Testis (tissue), 2 donors: ENCODE measurements at regions not wholly inside any gene's neighbourhood (a gene's known extent, or its start where the extent isn't known, plus 50 kb on each side); places are given as distances from the start of the nearest gene placed in this dataset.

ENCODE experiments used
- DNase-seq: peaks from one replicate; pipeline ENCODE4 v3.0.0-alpha.2; 2019
- H3K27ac ChIP-seq, 2 donors: fragments of 200-600 bp; sonication (generic); one replicate each; pipeline ENCODE4 v1.5.1; 2019
- H3K27me3 ChIP-seq: fragments of 200-600 bp; sonication (generic); one replicate; pipeline ENCODE4 v1.5.1; 2019
- H3K36me3 ChIP-seq: fragments of 200-600 bp; sonication (generic); one replicate; pipeline ENCODE4 v1.5.1; 2017; ENCODE audit warnings: low read depth; ENCODE audit errors: missing control alignments
- H3K4me1 ChIP-seq: fragments of 200-600 bp; sonication (generic); one replicate; pipeline ENCODE4 v1.5.1; 2019
- H3K4me3 ChIP-seq, 2 donors: fragments of 200-600 bp; sonication (generic); one replicate each; pipeline ENCODE4 v1.5.1; 2017 to 2019
- H3K9me3 ChIP-seq: fragments of 200-600 bp; sonication (generic); one replicate; pipeline ENCODE4 v1.5.1; 2017
- CTCF ChIP-seq, 3 experiments: fragments of 450-650 bp in 2 of 3; fragments of 200-600 bp in 1 of 3; sonication (generic) in 1 of 3; IDR thresholded peaks; one replicate each; pipeline ENCODE4 v1.5.1; 2016 to 2019; ENCODE audit warnings: antibody characterized with exemption in 3 of 3, mild to moderate bottlenecking in 2 of 3, moderate library complexity in 1 of 3
- POLR2A ChIP-seq: fragments of 450-650 bp; IDR thresholded peaks from one replicate; pipeline ENCODE4 v1.6.1; 2017; ENCODE audit warnings: antibody characterized with exemption, mild to moderate bottlenecking, moderate library complexity
- WGBS, 2 donors: methylation state at CpG; one replicate each; pipeline ENCODE4 v1.1.5; 2018; 5-methylcytosine and 5-hydroxymethylcytosine counted together
- intact Hi-C: fragments of 100-400 bp; cut with DNase I; formaldehyde crosslinking; loops from one replicate; pipeline ENCODE4 v1.15.1; 2023; ENCODE audit warnings: low total_unique reads

GRCh38 chr14:98022541-98023520 lies 1225.6 kb downstream of the VRK1 start:
- TF ChIP-seq POLR2A: no peak
- no peak for TF ChIP-seq CTCF (IDR thresholded peaks at IDR 0.05)
- no peak for DNase-seq

GRCh38 chr14:98028162-98028561 lies 1231.0 kb downstream of the VRK1 start:
- H3K4me1 ChIP-seq: no peaks in the 10 kb centered on the region
- H3K36me3 ChIP-seq: no peaks in the 10 kb centered on the region
- H3K9me3 ChIP-seq: no peaks in the 10 kb centered on the region
- WGBS, 2 donors: 85 to 89% methylated on average over 6 of the region's 6 CpGs
- intact Hi-C loops: no loop called here
- TF ChIP-seq POLR2A: no peak
- TF ChIP-seq CTCF (IDR thresholded peaks at IDR 0.05): no peak
- DNase-seq: no peak
- no peak overlapping the region for H3K27ac ChIP-seq
- no peaks in the 10 kb centered on the region for H3K27me3 ChIP-seq
- no peak overlapping the region for H3K4me3 ChIP-seq

More at GRCh38 chr14:98022541-98023520, 1225.6 kb downstream of the VRK1 start:
- H3K27me3 ChIP-seq: no peaks in the 10 kb centered on the region
- WGBS, 2 donors: 72 to 78% methylated on average over 11 of the region's 11 CpGs
- intact Hi-C loops: no loop called here
- no peaks in the 10 kb centered on the region for H3K36me3 ChIP-seq
- H3K4me1 ChIP-seq: no peaks in the 10 kb centered on the region
- H3K4me3 ChIP-seq: no peak overlapping the region
- H3K9me3 ChIP-seq: no peaks in the 10 kb centered on the region
- H3K27ac ChIP-seq: no peak overlapping the region

- intact Hi-C loops: no loop called here
- Histone ChIP-seq H3K9me3 (no peaks in the 10 kb centered on the region), H3K4me3 (no peak overlapping the region), H3K4me1 (no peaks in the 10 kb centered on the region), H3K27me3 (no peaks in the 10 kb centered on the region), H3K36me3 (no peaks in the 10 kb centered on the region), H3K27ac (no peak overlapping the region)
- DNase-seq: no peak
- WGBS, 2 donors: 72 to 74% methylated on average over 4 of the region's 4 CpGs
- no peak for TF ChIP-seq CTCF (IDR thresholded peaks at IDR 0.05)
- no peak for TF ChIP-seq POLR2A
These were observed 1236.6 kb downstream of the BCL11B start for GRCh38 chr14:98035396-98035795.

GRCh38 chr14:98037831-98038230 lies 1234.2 kb downstream of the BCL11B start:
- Histone ChIP-seq H3K27ac (no peak overlapping the region), H3K9me3 (no peaks in the 10 kb centered on the region), H3K4me3 (no peak overlapping the region), H3K36me3 (no peaks in the 10 kb centered on the region), H3K27me3 (no peaks in the 10 kb centered on the region), H3K4me1 (no peaks in the 10 kb centered on the region)
- intact Hi-C loops: no loop called here
- WGBS, 2 donors: 80% methylated on average over 7 of the region's 7 CpGs
- DNase-seq: no peak
- TF ChIP-seq POLR2A (no peak), CTCF (IDR thresholded peaks at IDR 0.05) (no peak)

- intact Hi-C loops: no loop called here
- WGBS, 2 donors: 67 to 73% methylated on average over 5 of the region's 5 CpGs
- TF ChIP-seq POLR2A (no peak), CTCF (IDR thresholded peaks at IDR 0.05) (no peak)
- no peak overlapping the region for H3K27ac ChIP-seq
- H3K27me3 ChIP-seq: no peaks in the 10 kb centered on the region
- H3K4me1 ChIP-seq: no peaks in the 10 kb centered on the region
- H3K36me3 ChIP-seq: no peaks in the 10 kb centered on the region
- H3K4me3 ChIP-seq: no peak overlapping the region
- no peaks in the 10 kb centered on the region for H3K9me3 ChIP-seq
- no peak for DNase-seq
These were observed 1215.1 kb downstream of the BCL11B start for GRCh38 chr14:98056946-98057345.
